GM10266 (cell line): ENCODE measurements at regions not wholly inside any gene's neighbourhood (a gene's known extent, or its start where the extent isn't known, plus 50 kb on each side); places are given as distances from the start of the nearest gene placed in this dataset.

Experiments used
- DNase-seq: peaks from one replicate; pipeline ENCODE4 v3.0.0; 2012; ENCODE audit errors: extremely low spot score
- CTCF ChIP-seq: IDR thresholded peaks from 2 replicates; pipeline ENCODE4 v1.5.1; 2012; ENCODE audit warnings: mild to moderate bottlenecking, low read depth; ENCODE audit not compliant: control insufficient read depth, insufficient read depth; ENCODE audit errors: missing control alignments

GRCh38 chr12:5138845-5139244, 95.2 kb downstream of the KCNA5 start:
- TF ChIP-seq CTCF, result no peak
- no peak for DNase-seq

- DNase-seq, result no peak
- no peak for TF ChIP-seq CTCF
These were observed 96.1 kb downstream of the KCNA5 start for GRCh38 chr12:5139751-5140150.

GRCh38 chr12:5140190-5140589, 96.5 kb downstream of the KCNA5 start:
- DNase-seq, result no peak

GRCh38 chr12:5148880-5149279, 105.2 kb downstream of the KCNA5 start:
- TF ChIP-seq CTCF, result no peak
- no peak for DNase-seq

More at GRCh38 chr12:5140190-5140589, 96.5 kb downstream of the KCNA5 start:
- TF ChIP-seq CTCF, result no peak

GRCh38 chr12:5154091-5154490, 110.4 kb downstream of the KCNA5 start:
- no peak for TF ChIP-seq CTCF

GRCh38 chr12:5155866-5156265, 112.2 kb downstream of the KCNA5 start:
- DNase-seq, result no peak
- no peak for TF ChIP-seq CTCF

More at GRCh38 chr12:5154091-5154490, 110.4 kb downstream of the KCNA5 start:
- DNase-seq, result no peak

- TF ChIP-seq CTCF, result no peak
- no peak for DNase-seq
These were observed 117.1 kb downstream of the KCNA5 start for GRCh38 chr12:5160827-5161226.
